Neutrophil (primary cell): ENCODE measurements at regions not wholly inside any gene's neighbourhood (a gene's known extent, or its start where the extent isn't known, plus 50 kb on each side); places are given as distances from the start of the nearest gene placed in this dataset.

Source experiments
- H3K27ac ChIP-seq: fragments of 200-600 bp; sonication (generic); 2 replicates; pipeline ENCODE4 v1.5.1; 2016; ENCODE audit warnings: mild to moderate bottlenecking, moderate library complexity
- H3K27me3 ChIP-seq: fragments of 200-600 bp; sonication (generic); 2 replicates; pipeline ENCODE4 v1.6.0; 2016; ENCODE audit warnings: mild to moderate bottlenecking
- H3K36me3 ChIP-seq: fragments of 200-600 bp; sonication (generic); 2 replicates; pipeline ENCODE4 v1.5.1; 2017
- H3K4me1 ChIP-seq, 2 experiments: fragments of 200-600 bp in 1 of 2; sonication (generic) in 1 of 2; 1 replicate in 1 of 2; 2 replicates in 1 of 2; pipeline versions ENCODE4 v1.5.1 to v1.6.1; 2013 to 2016; ENCODE audit warnings: low read depth in 1 of 2, low read length in 1 of 2, mild to moderate bottlenecking in 1 of 2, moderate library complexity in 1 of 2; ENCODE audit not compliant: control insufficient read depth in 1 of 2, insufficient read depth in 1 of 2
- H3K4me3 ChIP-seq, 2 experiments: fragments of 200-600 bp in 1 of 2; sonication (generic) in 1 of 2; 1 replicate in 1 of 2; 2 replicates in 1 of 2; pipeline ENCODE4 v1.5.1; 2013 to 2016; ENCODE audit warnings: low read depth in 1 of 2, low read length in 1 of 2, mild to moderate bottlenecking in 1 of 2, moderate library complexity in 1 of 2
- H3K9me3 ChIP-seq: fragments of 200-600 bp; sonication (generic); 2 replicates; pipeline ENCODE4 v1.5.1; 2016
- CTCF ChIP-seq: fragments of 200-600 bp; sonication (generic); IDR thresholded peaks from 2 replicates; pipeline ENCODE4 v1.5.1; 2016; ENCODE audit warnings: antibody characterized with exemption

- Histone ChIP-seq H3K4me3 (no peak overlapping the region), H3K9me3 (no peaks in the 10 kb centered on the region), H3K27me3 (no peaks in the 10 kb centered on the region), H3K36me3 (no peaks in the 10 kb centered on the region), H3K4me1 (no peaks in the 10 kb centered on the region), H3K27ac (no peak overlapping the region)
- no peak for TF ChIP-seq CTCF
These were observed 288.7 kb downstream of the SOX2 start for GRCh38 chr3:182000447-182000846.

DNA sequence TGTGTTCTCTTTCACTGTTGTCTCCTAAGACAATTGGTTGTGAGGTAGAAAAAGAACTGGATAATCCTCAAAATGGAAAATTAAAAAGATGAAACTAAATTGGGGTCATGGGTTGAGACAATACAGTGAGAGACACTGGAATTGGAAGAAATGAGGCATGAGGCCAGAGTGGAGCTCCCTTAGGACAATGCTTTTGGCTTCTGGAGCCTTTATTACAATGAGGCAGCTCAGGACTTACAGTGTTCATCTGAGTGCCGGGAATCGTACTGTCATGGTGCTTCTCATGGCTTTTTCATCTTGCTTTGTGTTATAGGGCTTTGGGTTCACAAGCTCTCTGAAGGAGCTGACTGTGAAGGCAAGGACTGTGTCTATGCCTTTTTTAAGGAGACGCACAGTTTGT is 293.5 kb downstream of the SOX2 start:
- TF ChIP-seq CTCF, result no peak

DNA sequence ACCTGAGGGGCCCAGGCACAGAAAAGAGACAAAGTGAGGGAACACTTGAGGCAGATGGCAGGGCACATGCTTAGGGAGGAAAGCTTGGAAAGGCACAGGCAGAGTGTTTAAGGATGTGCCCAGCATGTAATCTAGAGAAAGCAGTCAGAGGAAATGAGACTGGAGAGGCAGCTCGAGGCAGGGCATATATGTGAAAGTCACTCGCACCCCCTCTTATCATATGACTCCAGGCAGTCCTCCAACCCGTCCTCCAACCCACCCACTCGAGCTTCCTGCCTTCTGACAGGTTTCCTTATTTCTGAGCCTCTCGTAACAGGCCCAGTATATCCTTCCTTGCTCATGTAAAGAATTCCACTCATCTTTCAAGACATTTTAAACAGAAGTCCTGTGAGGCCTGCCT is 294.0 kb downstream of the SOX2 start:
- no peaks in the 10 kb centered on the region for H3K9me3 ChIP-seq
- no peak overlapping the region for H3K4me3 ChIP-seq
- H3K27me3 ChIP-seq, result no peaks in the 10 kb centered on the region
- H3K36me3 ChIP-seq, result no peaks in the 10 kb centered on the region
- H3K27ac ChIP-seq, result no peak overlapping the region
- no peaks in the 10 kb centered on the region for H3K4me1 ChIP-seq
- no peak for TF ChIP-seq CTCF

More for the DNA sequence above, 293.5 kb downstream of the SOX2 start:
- Histone ChIP-seq H3K27ac (no peak overlapping the region), H3K27me3 (no peaks in the 10 kb centered on the region), H3K4me3 (no peak overlapping the region), H3K9me3 (no peaks in the 10 kb centered on the region), H3K4me1 (no peaks in the 10 kb centered on the region), H3K36me3 (no peaks in the 10 kb centered on the region)

DNA sequence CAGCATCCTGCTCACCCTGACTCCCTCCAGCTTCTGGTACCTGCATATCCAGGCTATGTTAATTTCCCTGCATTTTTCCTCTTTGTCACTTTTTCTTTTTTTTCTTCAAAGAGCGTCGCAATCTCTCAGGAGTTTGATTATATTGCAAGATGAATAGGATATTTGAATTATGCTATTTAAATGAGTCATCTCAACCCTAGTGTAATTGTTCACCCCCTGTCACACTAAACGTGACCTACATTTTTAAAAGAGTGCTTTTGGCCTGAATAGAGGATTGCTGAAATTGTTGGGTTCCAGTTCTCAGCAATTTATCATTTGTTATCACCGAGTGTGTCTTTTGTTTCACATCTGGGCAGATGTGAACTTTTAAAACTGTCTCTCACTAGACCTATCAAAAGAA is 294.7 kb downstream of the SOX2 start:
- H3K36me3 ChIP-seq, result no peaks in the 10 kb centered on the region
- no peak overlapping the region for H3K4me3 ChIP-seq
- TF ChIP-seq CTCF, result no peak
- no peaks in the 10 kb centered on the region for H3K9me3 ChIP-seq
- no peak overlapping the region for H3K27ac ChIP-seq
- H3K4me1 ChIP-seq, result no peaks in the 10 kb centered on the region
- no peaks in the 10 kb centered on the region for H3K27me3 ChIP-seq

- no peak overlapping the region for H3K4me3 ChIP-seq
- H3K27me3 ChIP-seq, result no peaks in the 10 kb centered on the region
- TF ChIP-seq CTCF, result no peak
- no peaks in the 10 kb centered on the region for H3K4me1 ChIP-seq
- H3K9me3 ChIP-seq, result no peaks in the 10 kb centered on the region
- H3K36me3 ChIP-seq, result no peaks in the 10 kb centered on the region
- H3K27ac ChIP-seq, result no peak overlapping the region
These were observed 295.7 kb downstream of the SOX2 start for GRCh38 chr3:182007441-182007840.

DNA sequence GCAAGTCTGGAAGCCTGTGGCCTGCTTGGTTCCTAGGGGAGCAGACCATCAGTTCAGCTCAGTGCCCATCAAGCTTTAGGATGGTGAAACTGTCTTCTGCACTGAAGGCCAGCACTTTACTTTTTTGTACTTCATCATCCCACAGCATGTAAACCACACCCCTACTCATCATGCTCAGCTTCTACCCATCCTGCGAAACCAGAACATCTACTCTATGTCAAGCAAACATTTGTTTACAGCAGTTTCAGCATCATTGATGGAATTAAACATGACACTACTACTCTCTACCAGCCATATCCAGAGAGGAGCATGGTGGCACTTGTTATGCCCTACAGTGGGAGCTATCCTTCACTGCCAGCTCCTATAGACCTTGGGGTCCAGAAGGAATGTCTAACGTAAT is 306.6 kb downstream of the SOX2 start:
- no peaks in the 10 kb centered on the region for H3K36me3 ChIP-seq
- H3K9me3 ChIP-seq, result no peaks in the 10 kb centered on the region
- H3K4me1 ChIP-seq, result no peaks in the 10 kb centered on the region
- H3K27me3 ChIP-seq, result no peaks in the 10 kb centered on the region
- TF ChIP-seq CTCF, result no peak
- H3K4me3 ChIP-seq, result no peak overlapping the region
- H3K27ac ChIP-seq, result no peak overlapping the region
